CD1c-positive myeloid dendritic cell (primary cell): ENCODE measurements at regions not wholly inside any gene's neighbourhood (a gene's known extent, or its start where the extent isn't known, plus 50 kb on each side); places are given as distances from the start of the nearest gene placed in this dataset.

Source experiments
- DNase-seq: peaks from one replicate; pipeline ENCODE4 v3.0.0-alpha.2; 2016; ENCODE audit errors: extremely low spot score

DNA sequence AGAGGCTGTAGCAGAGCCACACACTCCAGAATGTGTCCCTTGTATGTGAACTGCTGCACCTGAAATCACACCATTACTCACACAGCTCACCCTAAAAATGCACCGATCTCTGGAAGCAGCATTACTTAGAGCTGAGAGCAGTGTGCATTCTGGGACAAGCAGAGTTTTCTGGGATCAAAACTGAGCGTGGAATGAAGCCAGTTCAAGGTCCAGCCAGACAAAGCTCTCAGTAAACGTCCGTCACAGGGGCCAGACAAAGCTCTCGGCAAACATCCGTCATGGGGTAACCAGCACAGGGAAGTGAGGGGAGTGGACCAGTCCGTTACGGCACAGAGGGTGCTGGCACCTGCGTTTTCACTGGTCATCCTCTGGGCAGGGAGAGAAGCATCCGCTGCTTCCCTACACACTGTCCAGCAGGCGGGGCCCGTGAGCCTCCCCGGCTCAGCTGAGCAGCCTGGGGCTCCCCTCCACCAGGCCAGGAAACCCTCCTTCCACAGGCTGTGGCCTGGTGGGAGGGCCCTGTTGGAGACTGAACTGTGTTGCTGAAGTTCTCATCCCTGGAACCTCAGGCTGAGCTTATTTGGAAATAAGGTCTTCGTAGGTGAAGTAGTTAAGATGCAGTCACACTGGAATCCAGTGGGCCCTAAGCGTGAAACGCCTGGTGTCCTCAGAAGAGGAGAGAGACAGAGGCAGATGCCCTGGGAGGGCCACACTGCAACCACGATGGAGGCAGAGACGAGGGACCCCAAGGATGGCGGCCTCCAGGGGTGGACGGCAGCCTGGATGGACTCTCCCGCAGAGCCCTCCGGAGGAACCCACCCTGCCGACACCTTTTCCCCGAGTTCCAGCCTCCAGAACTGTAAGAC lies 883.9 kb downstream of the BRD1 start:
- DNase-seq, result no peak

- no peak for DNase-seq
These were observed 884.7 kb downstream of the BRD1 start for GRCh38 chr22:48942698-48943566.

DNA sequence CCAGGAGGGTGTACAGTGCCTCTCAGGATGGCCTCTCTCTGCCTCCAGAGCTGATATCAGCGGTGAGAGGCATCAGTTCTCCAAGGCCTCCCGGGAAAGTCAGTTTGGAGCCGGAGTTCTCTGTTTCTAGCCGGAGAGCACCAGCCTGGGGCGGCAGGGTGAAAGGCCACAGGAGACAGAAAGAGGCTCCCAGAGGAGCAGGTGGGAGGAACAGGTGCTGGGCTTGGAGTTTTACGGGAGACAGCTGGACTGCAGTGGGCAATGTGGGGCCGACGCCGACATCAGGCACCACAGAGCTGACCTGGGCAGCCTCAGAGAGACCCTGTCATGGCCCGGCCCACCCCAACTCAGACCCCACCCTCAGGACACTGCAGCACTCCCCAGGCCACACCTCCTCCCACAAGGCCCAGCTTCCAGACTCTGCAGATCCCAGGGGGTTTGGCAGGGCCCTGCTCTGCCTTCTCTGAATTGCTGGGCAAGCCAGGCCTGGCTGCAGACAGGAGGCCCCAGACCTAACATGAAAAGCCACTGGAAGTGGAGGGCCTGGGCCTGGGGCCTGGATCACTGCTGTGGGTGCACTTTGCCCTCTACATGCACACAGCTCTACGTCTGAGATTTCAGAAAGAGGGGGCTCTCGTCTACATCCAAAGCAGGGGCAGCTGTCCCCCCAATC lies 885.6 kb downstream of the BRD1 start:
- no peak for DNase-seq

DNA sequence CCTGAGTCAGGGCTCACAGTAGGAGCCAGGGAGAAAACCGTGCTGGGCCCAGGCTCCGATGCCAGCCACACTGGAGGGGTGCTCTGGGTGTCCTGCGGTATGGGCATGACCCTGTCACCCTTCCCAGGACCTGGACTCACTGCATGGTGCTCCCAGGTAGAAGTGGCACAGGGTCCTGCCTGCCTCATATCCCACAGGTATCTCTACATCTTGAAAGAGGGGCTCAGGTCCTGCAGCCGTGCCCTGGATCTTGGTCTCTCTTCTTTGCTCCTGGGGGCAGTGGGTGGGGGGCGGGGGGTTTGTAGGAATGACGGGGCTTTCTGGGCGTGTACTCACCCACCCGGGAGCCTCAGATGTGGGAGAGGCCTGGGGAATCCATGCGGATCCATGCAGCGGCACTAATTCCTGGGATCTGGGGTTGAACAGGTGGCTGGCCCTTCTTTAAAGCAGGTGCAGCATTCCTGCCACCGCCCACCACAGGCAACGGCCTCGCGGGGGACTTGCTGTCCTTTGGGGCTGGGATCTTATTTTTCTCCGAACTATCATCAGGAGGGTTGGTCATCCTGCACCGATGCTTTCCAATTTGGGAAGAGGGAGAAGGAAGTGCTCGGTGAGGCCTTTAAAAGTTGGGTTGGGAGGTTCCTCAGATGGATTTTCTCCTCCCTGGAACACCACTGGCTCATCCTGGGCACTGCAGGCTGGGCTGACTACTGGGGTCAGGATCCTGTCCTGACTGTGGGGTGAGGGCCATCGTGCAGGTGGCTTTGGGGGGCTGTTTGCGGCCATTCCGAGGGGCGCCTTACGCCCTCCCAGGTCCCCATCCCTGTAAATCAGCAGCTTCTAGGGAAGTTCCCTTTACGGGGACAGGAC lies 886.4 kb downstream of the BRD1 start:
- DNase-seq, result no peak

DNA sequence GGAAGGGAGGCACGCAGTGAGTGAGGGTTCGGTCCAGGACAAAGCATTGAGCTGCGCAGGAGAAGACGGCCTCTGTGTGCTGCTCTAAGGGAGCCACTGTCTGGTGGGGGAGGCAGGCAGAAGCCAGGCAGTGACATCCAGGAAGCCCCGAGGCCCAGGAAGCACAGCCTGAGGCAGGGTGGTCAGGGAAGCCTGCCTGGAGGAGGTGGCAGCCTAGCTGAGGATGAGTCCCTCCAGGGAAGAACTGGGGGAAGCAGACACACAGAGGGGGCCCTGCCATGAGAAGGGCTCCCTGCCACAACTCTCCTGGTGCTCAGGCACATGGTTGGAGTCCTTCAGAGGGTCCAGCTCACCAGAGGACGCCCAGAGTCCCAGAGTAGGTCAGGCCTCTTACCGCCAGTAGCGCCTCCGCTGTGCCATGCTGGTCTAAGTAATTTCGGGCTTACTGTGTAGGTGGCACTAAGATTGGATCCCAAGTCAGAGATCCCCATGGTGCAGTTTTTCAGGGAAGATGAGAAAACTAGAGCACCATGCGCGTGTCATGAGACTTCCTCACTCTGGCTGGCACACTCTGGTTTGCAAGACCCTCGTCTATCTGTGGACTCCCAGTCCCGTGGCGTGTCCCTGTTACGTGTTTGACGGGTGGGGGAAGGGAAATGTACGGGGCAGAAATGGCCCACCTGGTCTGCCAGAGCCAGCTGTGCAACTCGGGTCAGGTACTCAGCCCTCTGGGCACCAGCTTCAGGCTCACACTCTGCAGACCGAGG lies 887.2 kb downstream of the BRD1 start:
- no peak for DNase-seq

DNA sequence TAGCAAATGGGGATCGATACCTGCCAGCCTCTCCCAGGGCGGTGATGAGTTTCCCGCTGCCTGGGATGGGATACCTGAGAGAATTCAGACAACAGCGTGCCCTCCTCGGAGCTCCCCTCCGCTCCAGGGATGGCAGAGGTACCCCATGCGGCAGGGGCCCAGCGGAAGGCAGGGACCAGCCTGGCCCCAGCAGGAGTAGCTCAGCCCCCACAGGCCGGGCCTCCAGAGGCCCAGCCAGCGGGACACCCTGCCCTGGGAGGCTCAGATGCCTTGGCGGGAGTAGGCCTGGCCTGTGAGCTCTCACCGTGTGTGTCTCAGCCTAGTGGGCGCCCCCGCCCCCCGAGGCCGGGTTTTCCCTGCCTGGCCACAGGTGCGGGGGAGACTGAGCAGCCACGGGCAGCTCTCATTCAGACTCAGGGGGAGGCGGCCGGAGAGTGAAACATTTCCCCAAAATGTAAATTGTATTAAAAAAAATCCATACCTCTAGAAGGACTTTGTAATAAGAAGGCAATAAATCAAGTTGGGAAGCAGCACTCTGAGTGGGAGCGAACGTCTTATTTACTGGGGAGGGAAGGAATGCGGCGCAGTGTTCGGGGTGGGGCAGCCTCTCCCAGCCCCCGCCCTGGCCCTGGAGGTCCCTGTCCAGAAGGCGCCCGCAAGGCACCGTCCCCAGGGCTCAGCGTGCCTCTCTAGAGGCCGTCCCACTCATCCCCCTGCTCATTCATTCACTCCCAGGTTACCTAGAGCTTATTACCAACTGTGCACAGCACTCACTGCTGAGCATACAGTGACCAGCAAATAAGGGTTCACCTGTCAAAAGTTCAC lies 888.0 kb downstream of the BRD1 start:
- DNase-seq, result no peak

GRCh38 chr22:48938741-48939140 lies 888.9 kb downstream of the BRD1 start:
- DNase-seq, result no peak

DNA sequence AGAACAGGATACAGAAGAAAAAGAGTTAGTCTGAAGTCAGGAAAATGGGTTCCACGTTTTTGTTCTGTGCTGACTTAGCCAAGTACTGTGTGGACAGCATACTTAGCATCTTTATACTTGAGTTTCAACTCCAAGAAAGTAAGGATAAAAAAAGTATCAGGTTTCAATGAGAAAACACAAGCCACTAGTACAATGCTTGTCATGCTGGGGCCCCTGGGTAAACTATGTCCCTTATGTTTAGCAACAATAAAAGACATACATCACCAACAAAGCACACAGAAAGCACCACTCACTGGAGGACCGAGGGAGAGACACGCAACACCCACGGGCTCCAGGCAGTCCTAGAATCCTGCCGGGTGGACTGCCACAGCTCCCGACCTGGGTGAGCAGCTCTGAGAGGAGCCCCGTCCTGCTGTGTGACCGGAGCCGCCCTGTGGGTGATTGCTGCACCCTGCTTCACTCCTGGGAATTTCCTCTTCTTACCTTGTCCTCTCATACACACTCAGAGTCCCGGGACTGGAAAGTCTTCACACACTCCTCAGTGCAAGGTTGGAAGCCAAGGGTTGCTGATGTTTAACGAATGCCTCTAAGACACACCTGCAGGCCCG lies 890.5 kb downstream of the BRD1 start:
- no peak for DNase-seq

DNA sequence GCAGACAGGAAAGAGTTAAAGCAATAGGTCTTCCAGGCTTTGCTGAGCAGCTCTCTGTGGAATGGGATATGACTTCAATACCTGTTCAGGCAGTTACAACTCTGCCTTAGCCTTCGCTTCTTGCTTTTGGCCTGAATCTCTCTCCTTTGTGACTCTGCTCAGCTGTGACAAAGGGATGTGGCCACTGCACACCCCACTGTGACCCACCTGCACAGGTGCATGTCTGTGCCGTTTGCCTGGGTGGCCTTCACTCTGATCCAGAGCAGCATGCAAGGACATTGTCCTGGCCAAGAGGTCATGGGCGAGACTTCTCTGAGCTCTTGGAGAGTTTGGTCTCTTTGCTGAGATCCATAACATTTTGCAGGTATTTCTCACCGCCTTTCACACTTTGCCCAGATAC lies 891.3 kb downstream of the BRD1 start:
- no peak for DNase-seq

GRCh38 chr22:48934446-48934845 lies 893.2 kb downstream of the BRD1 start:
- DNase-seq, result no peak

GRCh38 chr22:48931452-48931851 lies 896.2 kb downstream of the BRD1 start:
- no peak for DNase-seq

- DNase-seq, result no peak
These were observed 898.3 kb downstream of the BRD1 start for GRCh38 chr22:48929276-48929790.

DNA sequence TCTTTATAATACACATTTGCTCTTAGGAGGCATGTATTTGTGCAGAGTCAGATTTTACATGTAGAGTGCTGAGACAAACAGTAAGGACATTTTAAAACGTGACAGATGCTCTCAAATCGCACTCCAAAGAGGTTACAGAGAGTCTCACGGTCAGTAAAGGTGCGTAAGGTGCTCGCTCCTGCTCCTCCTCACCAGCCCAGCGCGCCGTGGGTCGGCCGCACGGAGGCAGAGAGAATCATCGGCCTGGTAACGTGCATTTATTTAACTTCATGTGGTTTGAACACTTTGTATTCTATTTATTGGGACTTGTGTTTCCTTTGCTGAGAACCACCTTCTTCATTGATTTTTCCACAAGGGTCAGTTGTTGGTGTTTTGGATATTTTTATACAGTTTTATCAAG lies 900.1 kb downstream of the BRD1 start:
- DNase-seq, result no peak

- no peak for DNase-seq
These were observed 901.0 kb downstream of the BRD1 start for GRCh38 chr22:48926643-48927042.

GRCh38 chr22:48926136-48926535 lies 901.5 kb downstream of the BRD1 start:
- no peak for DNase-seq

DNA sequence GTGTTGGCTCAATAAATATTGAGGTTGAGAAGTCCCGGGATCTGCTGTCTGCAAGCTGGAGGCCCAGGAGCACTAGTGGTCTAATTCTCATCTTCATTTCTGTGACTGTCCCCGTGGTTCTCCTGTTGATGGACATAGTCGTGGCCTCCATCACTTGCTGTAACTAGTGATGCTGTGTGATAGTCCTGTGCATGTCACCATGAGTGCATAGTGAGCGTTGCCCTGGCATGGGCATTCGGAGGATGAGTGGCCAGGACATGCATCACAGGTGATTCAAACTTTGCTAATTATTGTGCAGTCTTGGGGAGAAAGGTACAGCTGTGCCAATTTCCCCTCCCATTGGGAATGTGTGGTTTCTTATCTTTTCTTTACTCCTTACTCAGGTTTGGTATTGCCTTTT lies 902.2 kb downstream of the BRD1 start:
- no peak for DNase-seq

- DNase-seq, result no peak
These were observed 903.7 kb downstream of the BRD1 start for GRCh38 chr22:48923996-48924395.

DNA sequence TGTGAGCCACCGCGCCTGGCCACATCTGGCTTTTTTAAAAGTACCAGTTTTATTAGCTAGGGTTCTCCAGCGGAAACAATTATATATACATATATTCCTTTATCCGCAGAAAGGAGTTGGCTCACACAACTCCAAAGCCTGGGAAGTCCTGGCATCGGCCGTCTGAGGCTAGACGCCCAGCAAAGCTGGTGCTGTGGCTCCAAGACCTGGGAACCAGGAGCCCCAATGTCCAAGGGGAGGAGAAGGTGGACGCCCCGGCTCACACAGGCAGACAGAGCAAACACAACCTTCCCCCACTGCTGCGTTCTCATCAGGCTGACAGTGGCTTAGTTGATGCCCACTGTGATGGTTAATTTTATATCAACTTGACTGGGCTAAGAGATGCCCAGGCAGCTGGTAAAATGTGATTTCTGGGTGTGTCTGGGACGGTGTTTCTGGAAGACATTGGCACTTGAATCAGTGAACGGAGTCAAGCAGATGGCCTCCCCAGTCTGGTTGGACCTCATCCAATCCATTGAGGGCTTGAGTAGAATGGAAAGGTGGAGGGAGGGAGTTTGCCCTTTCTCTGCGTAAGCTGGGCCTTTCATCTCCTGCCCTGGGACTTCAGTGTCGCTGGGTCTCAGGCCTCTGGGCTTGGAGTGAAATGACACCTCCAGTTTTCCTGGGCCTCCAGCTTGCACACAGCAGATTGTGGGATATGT lies 904.4 kb downstream of the BRD1 start:
- no peak for DNase-seq
